Esophagus muscularis mucosa (tissue), 4 donors: ENCODE measurements at regions not wholly inside any gene's neighbourhood (a gene's known extent, or its start where the extent isn't known, plus 50 kb on each side); places are given as distances from the start of the nearest gene placed in this dataset.

Experiments used
- DNase-seq: peaks from one replicate; pipeline ENCODE4 v3.0.0-alpha.2; 2017; ENCODE audit errors: extremely low spot score
- H3K27ac ChIP-seq, 4 donors: fragments of 200-600 bp; sonication (generic); replicated peaks in 1 of 4; 1 replicate in 3 of 4; 2 replicates in 1 of 4; pipeline ENCODE4 v1.5.1; 2016 to 2019; ENCODE audit warnings: mild to moderate bottlenecking in 1 of 4
- H3K27me3 ChIP-seq, 4 donors: fragments of 200-600 bp; sonication (generic); one replicate each; pipeline versions ENCODE4 v1.5.1 to v1.6.0; 2016 to 2019
- H3K36me3 ChIP-seq, 4 donors: fragments of 200-600 bp; sonication (generic); one replicate each; pipeline ENCODE4 v1.5.1; 2016 to 2019
- H3K4me1 ChIP-seq, 4 donors: fragments of 200-600 bp; sonication (generic); one replicate each; pipeline ENCODE4 v1.5.1; 2016 to 2019
- H3K4me3 ChIP-seq, 4 donors: fragments of 200-600 bp; sonication (generic); 1 replicate in 2 of 4; 2 replicates in 2 of 4; pipeline ENCODE4 v1.5.1; 2016 to 2019; ENCODE audit warnings: mild to moderate bottlenecking in 4 of 4, moderate library complexity in 1 of 4
- H3K9me3 ChIP-seq, 4 donors: fragments of 200-600 bp; sonication (generic); 1 replicate in 3 of 4; 2 replicates in 1 of 4; pipeline ENCODE4 v1.5.1; 2016 to 2019
- CTCF ChIP-seq, 3 experiments: fragments of 200-600 bp in 2 of 3; fragments of 450-650 bp in 1 of 3; sonication (generic) in 2 of 3; IDR thresholded peaks; one replicate each; pipeline ENCODE4 v1.5.1; 2017 to 2019; ENCODE audit warnings: antibody characterized with exemption in 3 of 3, mild to moderate bottlenecking in 2 of 3, moderate library complexity in 1 of 3
- EP300 ChIP-seq: sonication (generic); formaldehyde crosslinking; IDR thresholded peaks from one replicate; pipeline ENCODE4 v1.6.1; 2017; ENCODE audit warnings: antibody characterized with exemption
- POLR2A ChIP-seq: fragments of 450-650 bp; IDR thresholded peaks from one replicate; pipeline ENCODE4 v1.6.1; 2017; ENCODE audit warnings: antibody characterized with exemption, moderate library complexity, mild to moderate bottlenecking, low read depth
- POLR2AphosphoS5 ChIP-seq, 2 donors: sonication (generic); formaldehyde crosslinking; IDR thresholded peaks; one replicate each; pipeline ENCODE4 v1.6.1; 2017; ENCODE audit warnings: antibody characterized with exemption in 2 of 2
- WGBS: methylation state at CpG from one replicate; pipeline ENCODE4 v1.1.5; 2018; 5-methylcytosine and 5-hydroxymethylcytosine counted together
- intact Hi-C: fragments of 100-400 bp; cut with DNase I; formaldehyde crosslinking; loops from one replicate; pipeline ENCODE4 v1.15.1; 2023

GRCh38 chr6:92820601-92821000 is 598.8 kb downstream of the EPHA7 start:
- no peaks in the 10 kb centered on the region for H3K36me3 ChIP-seq
- 40% methylated on average over 6 of the region's 6 CpGs for WGBS

GRCh38 chr6:92810913-92811312 is 608.4 kb downstream of the EPHA7 start:
- DNase-seq: no peak
- 18% methylated on average over 3 of the region's 3 CpGs for WGBS
- no peak for TF ChIP-seq EP300
- TF ChIP-seq POLR2A: no peak
- peak; percentile 38 to 64 (median 49) for TF ChIP-seq CTCF (IDR thresholded peaks at IDR 0.05)
- TF ChIP-seq POLR2AphosphoS5 (IDR thresholded peaks at IDR 0.05): no peak
- Histone ChIP-seq H3K36me3 (no peaks in the 10 kb centered on the region), H3K4me3 (no peak overlapping the region), H3K4me1 (peaks cover 0 to 5% (median 0%) of the 10 kb centered on the region in 4 donors), H3K9me3 (no peaks in the 10 kb centered on the region), H3K27me3 (no peaks in the 10 kb centered on the region), H3K27ac (no peak overlapping the region)
- intact Hi-C loops: loop anchor here (5.0 kb wide), 1 partner anchor 606 kb away; the partner anchor contains the start of gene EPHA7

More at GRCh38 chr6:92820601-92821000, 598.8 kb downstream of the EPHA7 start:
- intact Hi-C loops: no loop called here
- no peak overlapping the region for H3K27ac ChIP-seq
- H3K4me3 ChIP-seq: no peak overlapping the region
- TF ChIP-seq CTCF (IDR thresholded peaks at IDR 0.05) (no peak), POLR2A (no peak), POLR2AphosphoS5 (IDR thresholded peaks at IDR 0.05) (no peak), EP300 (no peak)
- no peaks in the 10 kb centered on the region for H3K27me3 ChIP-seq
- H3K9me3 ChIP-seq: no peaks in the 10 kb centered on the region
- no peaks in the 10 kb centered on the region for H3K4me1 ChIP-seq
- no peak for DNase-seq

GRCh38 chr6:92806254-92806653 is 613.1 kb downstream of the EPHA7 start:
- peaks cover 0 to 5% (median 0%) of the 10 kb centered on the region in 4 donors for H3K4me1 ChIP-seq
- WGBS: 65% methylated on average over 2 of the region's 2 CpGs
- DNase-seq: no peak
- no peaks in the 10 kb centered on the region for H3K27me3 ChIP-seq
- TF ChIP-seq EP300: no peak
- TF ChIP-seq POLR2AphosphoS5 (IDR thresholded peaks at IDR 0.05): no peak
- TF ChIP-seq POLR2A: no peak
- TF ChIP-seq CTCF (IDR thresholded peaks at IDR 0.05): no peak
- intact Hi-C loops: no loop called here
- no peak overlapping the region for H3K27ac ChIP-seq
- H3K4me3 ChIP-seq: no peak overlapping the region
- H3K36me3 ChIP-seq: no peaks in the 10 kb centered on the region
- H3K9me3 ChIP-seq: no peaks in the 10 kb centered on the region

GRCh38 chr6:92791403-92791802 is 628.0 kb downstream of the EPHA7 start:
- intact Hi-C loops: no loop called here
- no peak for TF ChIP-seq CTCF (IDR thresholded peaks at IDR 0.05)
- 95% methylated on average over 1 of the region's 1 CpG for WGBS

GRCh38 chr6:92790381-92790780 is 629.0 kb downstream of the EPHA7 start:
- whole genome bisulfite sequencing: 85% methylated on average over 3 of the region's 3 CpGs
- Histone ChIP-seq H3K27me3 (no peaks in the 10 kb centered on the region), H3K4me3 (no peak overlapping the region), H3K36me3 (no peaks in the 10 kb centered on the region), H3K9me3 (no peaks in the 10 kb centered on the region), H3K4me1 (no peaks in the 10 kb centered on the region), H3K27ac (no peak overlapping the region)
- DNase-seq: no peak
- intact Hi-C loops: no loop called here
- TF ChIP-seq POLR2A: no peak

More at GRCh38 chr6:92791403-92791802, 628.0 kb downstream of the EPHA7 start:
- no peak overlapping the region for H3K4me3 ChIP-seq
- H3K36me3 ChIP-seq: no peaks in the 10 kb centered on the region
- no peak overlapping the region for H3K27ac ChIP-seq
- no peaks in the 10 kb centered on the region for H3K27me3 ChIP-seq
- no peaks in the 10 kb centered on the region for H3K9me3 ChIP-seq
- DNase-seq: no peak
- no peaks in the 10 kb centered on the region for H3K4me1 ChIP-seq
